ENCODE measurements at regions not wholly inside any gene's neighbourhood (a gene's known extent, or its start where the extent isn't known, plus 50 kb on each side); places are given as distances from the start of the nearest gene placed in this dataset.
"Not testable (repeated sequence)": the region's sequence is repeated elsewhere in the genome, so short reads cannot be mapped to it uniquely, and the experiment has no call there.

DNA sequence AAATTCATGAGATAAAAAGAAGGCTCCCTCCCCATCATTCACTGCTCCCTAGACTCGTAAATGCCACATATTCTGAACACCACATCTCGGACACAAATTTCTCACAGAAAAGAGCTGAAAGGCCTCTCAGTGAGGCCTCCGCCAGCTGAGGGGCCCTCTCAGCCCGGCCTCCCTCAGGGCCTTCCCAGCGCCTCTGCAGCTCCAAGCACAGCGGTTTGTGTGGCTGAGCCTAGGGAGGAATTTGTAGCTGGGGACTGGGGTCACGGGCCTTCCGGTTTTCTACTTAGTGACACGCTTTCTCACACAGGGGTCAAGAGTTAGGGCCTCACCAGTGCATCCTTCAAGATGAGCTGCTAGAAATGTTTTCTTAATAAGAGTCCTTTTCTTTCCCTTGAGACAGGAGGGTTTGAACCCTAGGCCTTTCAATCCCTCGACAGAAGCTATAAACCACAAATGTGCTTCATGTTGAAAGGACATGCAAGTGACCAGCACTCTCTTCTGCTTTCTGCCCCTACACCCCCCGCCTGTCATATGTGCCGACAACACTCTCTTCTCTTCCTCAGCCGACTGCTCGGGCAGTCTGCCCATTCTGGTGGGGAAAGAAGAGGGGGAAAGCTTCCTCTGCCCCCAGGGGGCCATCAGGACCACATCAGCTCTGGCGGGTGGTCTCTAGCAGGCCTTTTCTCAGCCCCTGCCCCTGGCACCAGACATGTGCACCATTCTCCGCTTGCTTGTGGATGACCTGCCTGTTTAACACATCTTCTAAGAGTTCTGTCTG, 104.9 kb downstream of the CHIC2 start:
- no peak for DNase-seq (ENCODE audit: low spot score)
- TF ChIP-seq, protein P1, sequence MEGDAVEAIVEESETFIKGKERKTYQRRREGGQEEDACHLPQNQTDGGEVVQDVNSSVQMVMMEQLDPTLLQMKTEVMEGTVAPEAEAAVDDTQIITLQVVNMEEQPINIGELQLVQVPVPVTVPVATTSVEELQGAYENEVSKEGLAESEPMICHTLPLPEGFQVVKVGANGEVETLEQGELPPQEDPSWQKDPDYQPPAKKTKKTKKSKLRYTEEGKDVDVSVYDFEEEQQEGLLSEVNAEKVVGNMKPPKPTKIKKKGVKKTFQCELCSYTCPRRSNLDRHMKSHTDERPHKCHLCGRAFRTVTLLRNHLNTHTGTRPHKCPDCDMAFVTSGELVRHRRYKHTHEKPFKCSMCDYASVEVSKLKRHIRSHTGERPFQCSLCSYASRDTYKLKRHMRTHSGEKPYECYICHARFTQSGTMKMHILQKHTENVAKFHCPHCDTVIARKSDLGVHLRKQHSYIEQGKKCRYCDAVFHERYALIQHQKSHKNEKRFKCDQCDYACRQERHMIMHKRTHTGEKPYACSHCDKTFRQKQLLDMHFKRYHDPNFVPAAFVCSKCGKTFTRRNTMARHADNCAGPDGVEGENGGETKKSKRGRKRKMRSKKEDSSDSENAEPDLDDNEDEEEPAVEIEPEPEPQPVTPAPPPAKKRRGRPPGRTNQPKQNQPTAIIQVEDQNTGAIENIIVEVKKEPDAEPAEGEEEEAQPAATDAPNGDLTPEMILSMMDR (IDR thresholded peaks at IDR 0.05; ENCODE audit: extremely low read depth, missing control alignments) = no peak

DNA sequence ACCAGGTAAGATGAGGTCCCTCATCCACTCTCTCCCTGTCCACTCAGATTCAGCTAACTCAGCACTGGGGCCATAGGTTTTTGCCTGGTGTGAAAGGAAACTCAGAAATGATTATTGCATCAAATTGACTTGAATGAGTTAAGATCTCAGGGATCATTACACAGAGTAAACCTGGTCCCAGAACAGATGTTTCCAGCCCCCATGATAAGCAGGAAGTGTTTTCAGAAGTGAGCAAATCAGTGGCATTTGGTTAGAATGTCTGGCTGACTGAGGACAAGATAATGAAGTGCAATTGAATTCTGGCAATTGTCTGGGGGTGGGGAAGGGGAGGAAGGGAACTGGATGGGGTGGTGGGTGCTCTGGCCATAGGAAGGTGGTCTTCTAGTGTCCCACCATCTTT, 108.0 kb downstream of the CHIC2 start:
- DNase-seq (ENCODE audit: low spot score) = no peak
- TF ChIP-seq, protein P1 (IDR thresholded peaks at IDR 0.05; ENCODE audit: extremely low read depth, missing control alignments) = no peak

DNA sequence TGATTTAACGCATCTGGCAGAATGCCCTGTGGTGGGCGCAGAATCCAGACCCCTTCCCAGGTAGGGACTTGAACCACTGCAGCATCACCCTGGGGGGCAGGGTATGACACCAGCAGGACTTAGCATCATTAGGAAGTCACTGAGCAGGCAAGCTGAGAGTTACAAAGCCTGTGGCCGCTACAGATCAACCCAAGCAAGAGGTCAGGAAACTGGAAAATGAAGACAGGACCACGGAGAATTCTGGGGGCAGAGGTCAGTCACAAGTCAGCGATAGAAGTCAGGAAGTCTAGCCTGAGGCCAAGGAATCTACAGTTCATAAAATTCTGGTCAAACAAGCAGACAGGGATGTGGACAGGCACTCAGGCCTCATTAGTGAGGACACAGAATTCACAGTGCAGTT, 108.4 kb downstream of the CHIC2 start:
- TF ChIP-seq, protein P1 (IDR thresholded peaks at IDR 0.05; ENCODE audit: extremely low read depth, missing control alignments) = no peak
- DNase-seq (ENCODE audit: low spot score) = no peak

DNA sequence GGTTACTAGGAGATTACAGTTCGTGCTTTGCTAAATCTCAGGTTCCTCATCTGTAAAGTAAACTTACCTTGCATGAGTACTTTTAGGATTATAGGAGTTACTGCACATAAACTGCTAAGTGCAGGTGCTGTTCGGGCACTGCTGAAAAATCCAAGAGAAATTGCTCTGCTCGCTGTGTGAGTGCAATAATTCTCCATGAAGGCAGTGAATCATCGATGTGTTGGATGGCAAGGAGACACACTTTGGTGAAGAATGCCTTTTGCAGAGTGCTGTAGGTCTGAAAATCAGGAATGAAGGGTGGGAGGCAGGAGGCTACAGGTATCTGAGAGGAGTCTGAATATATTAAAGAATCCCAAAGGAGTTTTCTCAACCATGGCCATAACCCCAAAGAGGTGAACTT, 113.0 kb downstream of the CHIC2 start:
- DNase-seq (ENCODE audit: low spot score) = no peak
- TF ChIP-seq, protein P1 (IDR thresholded peaks at IDR 0.05; ENCODE audit: extremely low read depth, missing control alignments) = no peak

DNA sequence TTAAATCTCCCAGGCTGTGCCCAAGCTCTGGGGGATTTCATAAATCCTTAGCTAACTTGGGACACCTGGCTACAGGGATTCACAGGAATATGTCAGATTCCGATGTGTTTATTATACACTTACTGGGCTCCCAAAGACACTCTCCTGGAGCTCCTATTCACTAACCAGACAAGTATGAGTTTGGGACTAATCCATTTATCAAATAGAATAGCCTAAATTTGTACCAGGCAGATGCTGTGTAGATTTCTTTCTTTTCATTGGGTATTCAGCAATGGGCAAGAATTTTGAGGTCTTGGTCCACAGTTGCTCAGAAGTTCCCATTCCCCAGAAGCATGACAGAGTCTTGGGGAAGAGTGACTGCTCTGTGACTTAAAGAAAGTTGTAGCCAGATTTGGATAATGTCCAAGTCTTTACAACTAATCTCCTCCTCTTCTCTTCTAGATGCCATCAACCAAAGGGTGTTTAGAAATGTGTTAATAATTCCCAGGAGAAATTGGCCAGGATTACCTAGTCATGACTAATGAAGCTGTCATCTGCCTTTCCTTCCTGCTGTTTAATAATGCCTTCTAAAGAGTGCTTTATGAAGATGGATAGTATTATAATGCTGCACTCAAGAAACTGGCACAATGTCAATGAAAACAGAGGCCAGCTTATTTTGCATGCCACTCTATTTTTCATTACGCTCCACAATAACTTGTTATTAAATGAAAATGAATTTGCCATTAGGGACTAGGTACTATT, 120.9 kb downstream of the CHIC2 start:
- TF ChIP-seq, protein P1 (IDR thresholded peaks at IDR 0.05; ENCODE audit: extremely low read depth, missing control alignments) = no peak
- no peak for DNase-seq (ENCODE audit: low spot score)

DNA sequence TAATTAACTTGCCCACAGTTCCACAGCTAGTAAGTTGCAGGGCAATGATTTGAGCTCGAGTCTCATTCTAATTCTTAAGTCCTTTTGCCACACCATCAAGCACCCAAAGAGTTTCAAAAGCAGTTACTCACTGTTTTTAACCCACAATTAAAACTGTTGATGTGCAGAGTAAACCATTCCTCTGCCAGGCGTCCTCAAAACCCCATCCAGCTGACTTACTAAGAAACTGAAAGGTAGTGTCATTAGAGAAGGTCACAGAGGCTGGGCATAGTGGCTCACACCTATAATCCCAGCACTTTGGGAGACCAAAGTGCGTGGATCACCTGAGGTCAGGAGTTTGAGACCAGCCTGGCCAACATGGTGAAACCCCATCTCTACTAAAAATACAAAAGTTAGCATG, 121.7 kb downstream of the CHIC2 start:
- TF ChIP-seq, protein P1 (IDR thresholded peaks at IDR 0.05; ENCODE audit: extremely low read depth, missing control alignments) = no peak
- DNase-seq (ENCODE audit: low spot score) = no peak

DNA sequence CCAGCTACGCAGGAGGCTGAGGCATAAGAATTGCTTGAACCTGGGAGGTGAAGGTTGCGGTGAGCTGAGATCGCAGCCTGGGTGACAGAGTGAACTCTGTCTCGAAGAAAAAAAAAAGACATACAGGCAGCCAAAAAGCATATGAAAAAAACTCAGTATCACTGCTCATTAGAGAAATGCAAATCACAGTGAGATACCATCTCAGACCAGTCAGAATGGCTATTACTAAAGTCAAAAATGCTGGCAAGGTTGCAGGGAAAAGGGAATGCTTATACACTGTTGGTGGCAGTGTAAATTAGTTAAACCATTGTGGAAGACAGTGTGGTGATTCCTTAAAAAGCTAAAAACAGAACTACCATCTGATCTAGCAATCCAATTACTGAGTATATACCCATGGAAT, 123.1 kb downstream of the CHIC2 start:
- no peak for DNase-seq (ENCODE audit: low spot score)
- TF ChIP-seq, protein P1 (IDR thresholded peaks at IDR 0.05; ENCODE audit: extremely low read depth, missing control alignments) = no peak

DNA sequence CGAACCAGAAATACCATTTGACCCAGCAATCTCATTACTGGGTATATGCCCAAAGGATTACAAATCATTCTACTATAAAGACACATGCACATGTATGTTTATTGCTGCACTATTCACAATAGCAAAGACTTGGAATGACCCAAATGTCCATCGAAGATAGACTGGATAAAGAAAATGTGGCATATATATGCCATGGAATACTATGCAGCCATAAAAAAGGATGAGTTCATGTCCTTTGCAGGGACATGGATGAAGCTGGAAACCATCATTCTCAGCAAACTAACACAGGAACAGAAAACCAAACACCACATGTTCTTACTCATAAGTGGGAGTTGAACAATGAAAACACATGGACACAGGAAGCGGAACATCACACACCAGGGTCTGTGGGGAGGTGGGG, 124.5 kb downstream of the CHIC2 start:
- DNase-seq (ENCODE audit: low spot score) = not testable (repeated sequence)

Measured in GM20000 (cell line).